Panc1 (cell line): ENCODE measurements at regions not wholly inside any gene's neighbourhood (a gene's known extent, or its start where the extent isn't known, plus 50 kb on each side); places are given as distances from the start of the nearest gene placed in this dataset.

Source experiments
- ATAC-seq: fragments of 200-7000 bp; cut with Tn5 transposase; 2 replicates; pipeline ENCODE4 v1.9.1; 2020; ENCODE audit warnings: mild to moderate bottlenecking, moderate library complexity
- BruUV-seq: library from RNA; stranded (reverse); fragments of 400-500 nt; replicated peaks from 2 replicates; lab custom pipeline; 2021; lab: Mats Ljungman, UMichigan
- CTCF ChIA-PET: fragments of 300-600 bp; sonication (Branson Sonifier 250); formaldehyde crosslinking; loops from one replicate; lab custom pipeline; 2022; ENCODE audit warnings: antibody characterized with exemption; lab: Charles Lee
- POLR2A ChIA-PET: fragments of 300-600 bp; sonication (Branson Sonifier 250); formaldehyde crosslinking; loops from one replicate; lab custom pipeline; 2022; ENCODE audit warnings: antibody characterized with exemption; lab: Charles Lee
- DNase-seq: peaks from one replicate; pipeline ENCODE4 v3.0.0-alpha.2; 2010; ENCODE audit warnings: low read depth, low spot score
- H3K27ac ChIP-seq: 2 replicates; pipeline ENCODE4 v1.5.1; 2011; ENCODE audit warnings: mild to moderate bottlenecking, low read length, inconsistent platforms
- H3K27me3 ChIP-seq: fragments of 200-500 bp; sonication (Bioruptor generic); 2 replicates; pipeline ENCODE4 v1.6.0; 2014; ENCODE audit warnings: low read length, inconsistent platforms; ENCODE audit not compliant: control insufficient read depth, insufficient read depth
- H3K36me3 ChIP-seq: fragments of 200-500 bp; sonication (Bioruptor generic); 2 replicates; pipeline ENCODE4 v1.5.1; 2014; ENCODE audit warnings: inconsistent platforms, mild to moderate bottlenecking, low read length, moderate library complexity; ENCODE audit not compliant: control insufficient read depth, insufficient read depth
- H3K4me1 ChIP-seq: 2 replicates; pipeline ENCODE4 v1.5.1; 2011; ENCODE audit warnings: inconsistent platforms, mild to moderate bottlenecking, low read length, moderate library complexity; ENCODE audit not compliant: control insufficient read depth, insufficient read depth
- H3K4me3 ChIP-seq, 2 experiments: 2 replicates each; pipeline ENCODE4 v1.5.1; 2011 to 2012; ENCODE audit warnings: low read depth in 2 of 2, low read length in 2 of 2, mild to moderate bottlenecking in 2 of 2, inconsistent platforms in 1 of 2, moderate library complexity in 1 of 2
- H3K9me3 ChIP-seq: fragments of 200-500 bp; sonication (Bioruptor generic); 2 replicates; pipeline ENCODE4 v1.5.1; 2014; ENCODE audit warnings: low read depth, mild to moderate bottlenecking, inconsistent platforms, low read length, moderate library complexity; ENCODE audit not compliant: control insufficient read depth, insufficient read depth
- CTCF ChIP-seq: fragments of 450-650 bp; IDR thresholded peaks from 2 replicates; pipeline ENCODE4 v1.5.1; 2017; ENCODE audit warnings: mild to moderate bottlenecking
- POLR2AphosphoS5 ChIP-seq: IDR thresholded peaks from 2 replicates; pipeline ENCODE4 v1.6.1; 2012; ENCODE audit warnings: mild to moderate bottlenecking, low read depth, low read length, moderate library complexity
- REST ChIP-seq, 2 experiments: IDR thresholded peaks; 2 replicates each; pipeline ENCODE4 v1.6.1; 2011 to 2012; ENCODE audit warnings: low read depth in 2 of 2, control low read depth in 1 of 2, low read length in 1 of 2, mild to moderate bottlenecking in 1 of 2, moderate library complexity in 1 of 2; ENCODE audit not compliant: insufficient read depth in 1 of 2
- SIN3A ChIP-seq: IDR thresholded peaks from 2 replicates; pipeline ENCODE4 v1.6.1; 2012; ENCODE audit warnings: low read depth, mild to moderate bottlenecking, low read length, moderate library complexity, borderline replicate concordance; ENCODE audit not compliant: insufficient read depth
- TCF7L2 ChIP-seq: IDR thresholded peaks from 2 replicates; pipeline ENCODE4 v1.6.1; 2011; ENCODE audit warnings: mild to moderate bottlenecking, low read depth, low read length, inconsistent platforms
- in situ Hi-C: cut with HindIII; loops from 2 replicates; pipeline ENCODE4 v1.10.0; 2016; ENCODE audit warnings: low sequenced_read_pairs, low pct_unique_long_range_greater_than_20kb
- intact Hi-C: fragments of 100-400 bp; cut with micrococcal nuclease; formaldehyde crosslinking; loops from one replicate; pipeline ENCODE4 v1.10.0; 2022; ENCODE audit not compliant: unreplicated experiment

- BruUV-seq, result no TSS peak
- no peak overlapping the region for H3K27ac ChIP-seq
- no peaks in the 10 kb centered on the region for H3K9me3 ChIP-seq
- DNase-seq (no peak), ATAC-seq (no peak)
- H3K36me3 ChIP-seq, result no peaks in the 10 kb centered on the region
- intact Hi-C loops, result no loop called here
- H3K4me3 ChIP-seq, result no peak overlapping the region
- ChIA-PET CTCF (no interaction called here), POLR2A (no interaction called here)
- TF ChIP-seq CTCF, result no peak
- no peak for TF ChIP-seq SIN3A
- TF ChIP-seq REST (IDR thresholded peaks at IDR 0.05; ENCODE audit: insufficient read depth in 1 of 2, low read depth in 2 of 2, low read length in 1 of 2), result no peak
- TF ChIP-seq TCF7L2, result no peak
- TF ChIP-seq POLR2AphosphoS5, result no peak
- H3K27me3 ChIP-seq, result peaks cover 4% of the 10 kb centered on the region; the same call in 1 of the 2 replicates
- in situ Hi-C loops, result no loop called here
- H3K4me1 ChIP-seq, result no peaks in the 10 kb centered on the region
These were observed 246.1 kb downstream of the FBXO15 start for GRCh38 chr18:73901566-73901965.

- DNase-seq (no peak), ATAC-seq (no peak)
- CTCF ChIA-PET, result no interaction called here
- no peak overlapping the region for H3K4me3 ChIP-seq
- peaks cover 4% of the 10 kb centered on the region; the same call in 1 of the 2 replicates for H3K27me3 ChIP-seq
- H3K4me1 ChIP-seq, result no peaks in the 10 kb centered on the region
- H3K9me3 ChIP-seq, result no peaks in the 10 kb centered on the region
- POLR2A ChIA-PET, result no interaction called here
- TF ChIP-seq SIN3A, result no peak
- no TSS peak for BruUV-seq
- no peak overlapping the region for H3K27ac ChIP-seq
- in situ Hi-C loops, result no loop called here
- intact Hi-C loops, result no loop called here
- H3K36me3 ChIP-seq, result no peaks in the 10 kb centered on the region
These were observed 246.5 kb downstream of the FBXO15 start for GRCh38 chr18:73901151-73901550.

GRCh38 chr18:73900106-73900835 is 247.4 kb downstream of the FBXO15 start:
- POLR2A ChIA-PET, result no interaction called here
- intact Hi-C loops, result no loop called here
- BruUV-seq, result no TSS peak
- in situ Hi-C loops, result no loop called here
- H3K27ac ChIP-seq, result no peak overlapping the region
- CTCF ChIA-PET, result interaction anchor here (0.7 kb wide), 1 partner anchor 54 kb away, joined by 4 read pairs; no protein-coding TSS in a partner anchor
- ATAC-seq (no peak), DNase-seq (no peak)
- H3K27me3 ChIP-seq, result peaks cover 4% of the 10 kb centered on the region; the same call in 1 of the 2 replicates
- no peak for TF ChIP-seq TCF7L2
- TF ChIP-seq REST (IDR thresholded peaks at IDR 0.05; ENCODE audit: insufficient read depth in 1 of 2, low read depth in 2 of 2, low read length in 1 of 2), result no peak
- no peak for TF ChIP-seq SIN3A
- no peak for TF ChIP-seq CTCF
- no peak for TF ChIP-seq POLR2AphosphoS5
- no peaks in the 10 kb centered on the region for H3K36me3 ChIP-seq
- no peak overlapping the region for H3K4me3 ChIP-seq
- no peaks in the 10 kb centered on the region for H3K9me3 ChIP-seq
- no peaks in the 10 kb centered on the region for H3K4me1 ChIP-seq
